ENCODE measurements at regions not wholly inside any gene's neighbourhood (a gene's known extent, or its start where the extent isn't known, plus 50 kb on each side); places are given as distances from the start of the nearest gene placed in this dataset.

DNA sequence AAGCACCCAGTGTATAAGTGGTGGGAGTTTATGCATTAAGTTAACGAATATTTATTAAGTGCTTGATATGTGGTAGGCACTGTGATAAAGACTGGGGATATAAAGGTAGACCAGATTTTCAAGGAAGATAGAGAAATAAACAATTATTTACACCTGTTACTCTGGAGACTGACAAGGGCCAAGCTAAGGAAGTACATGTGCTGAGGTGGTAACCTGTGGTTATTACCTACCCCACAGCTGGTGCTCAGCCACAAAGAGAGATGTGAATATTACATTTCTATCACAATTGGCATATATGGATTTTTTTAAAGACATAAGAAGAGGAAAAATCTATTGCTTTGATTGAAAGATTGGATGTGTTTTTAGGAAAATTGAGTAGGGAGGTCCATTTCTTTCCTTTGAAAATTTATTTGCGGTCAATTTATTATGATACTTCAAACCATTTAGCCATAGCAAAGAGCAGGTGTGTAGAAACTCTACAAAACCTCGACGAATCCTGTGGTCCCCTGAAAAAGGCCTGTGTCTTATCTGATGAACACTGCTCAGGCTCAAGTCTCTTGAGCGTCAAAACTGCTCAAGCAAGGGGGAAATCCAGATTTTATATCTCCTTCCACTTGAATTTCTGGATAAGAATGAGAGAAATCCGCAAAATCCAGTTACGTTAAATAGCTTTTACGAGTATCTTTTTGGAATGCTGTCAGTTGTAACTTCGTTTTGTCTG lies 217.7 kb upstream of the HAND2 start:
- TF ChIP-seq, protein P1, sequence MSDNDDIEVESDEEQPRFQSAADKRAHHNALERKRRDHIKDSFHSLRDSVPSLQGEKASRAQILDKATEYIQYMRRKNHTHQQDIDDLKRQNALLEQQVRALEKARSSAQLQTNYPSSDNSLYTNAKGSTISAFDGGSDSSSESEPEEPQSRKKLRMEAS (IDR thresholded peaks at IDR 0.05), result no peak
- TF ChIP-seq POLR2A (IDR thresholded peaks at IDR 0.05; ENCODE audit: control extremely low read depth in 1 of 2, low read depth in 2 of 2, low read length in 2 of 2), result no peak
- TF ChIP-seq, protein P2, sequence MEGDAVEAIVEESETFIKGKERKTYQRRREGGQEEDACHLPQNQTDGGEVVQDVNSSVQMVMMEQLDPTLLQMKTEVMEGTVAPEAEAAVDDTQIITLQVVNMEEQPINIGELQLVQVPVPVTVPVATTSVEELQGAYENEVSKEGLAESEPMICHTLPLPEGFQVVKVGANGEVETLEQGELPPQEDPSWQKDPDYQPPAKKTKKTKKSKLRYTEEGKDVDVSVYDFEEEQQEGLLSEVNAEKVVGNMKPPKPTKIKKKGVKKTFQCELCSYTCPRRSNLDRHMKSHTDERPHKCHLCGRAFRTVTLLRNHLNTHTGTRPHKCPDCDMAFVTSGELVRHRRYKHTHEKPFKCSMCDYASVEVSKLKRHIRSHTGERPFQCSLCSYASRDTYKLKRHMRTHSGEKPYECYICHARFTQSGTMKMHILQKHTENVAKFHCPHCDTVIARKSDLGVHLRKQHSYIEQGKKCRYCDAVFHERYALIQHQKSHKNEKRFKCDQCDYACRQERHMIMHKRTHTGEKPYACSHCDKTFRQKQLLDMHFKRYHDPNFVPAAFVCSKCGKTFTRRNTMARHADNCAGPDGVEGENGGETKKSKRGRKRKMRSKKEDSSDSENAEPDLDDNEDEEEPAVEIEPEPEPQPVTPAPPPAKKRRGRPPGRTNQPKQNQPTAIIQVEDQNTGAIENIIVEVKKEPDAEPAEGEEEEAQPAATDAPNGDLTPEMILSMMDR (IDR thresholded peaks at IDR 0.05; ENCODE audit: control extremely low read depth in 1 of 3, insufficient read depth in 1 of 3, low read depth in 1 of 3, low read length in 3 of 3), result no peak
- no peak for TF ChIP-seq RAD21 (IDR thresholded peaks at IDR 0.05 in 1 of 2, conservative IDR thresholded peaks at IDR 0.05 in 1 of 2; ENCODE audit: low read depth in 2 of 2, low read length in 2 of 2)
- no peak for TF ChIP-seq JUN (IDR thresholded peaks at IDR 0.05; ENCODE audit: low read depth, low read length)
- no peak for TF ChIP-seq SP1 (IDR thresholded peaks at IDR 0.05; ENCODE audit: low read depth, low read length)
- no peak for TF ChIP-seq YY1 (IDR thresholded peaks at IDR 0.05; ENCODE audit: low read depth, low read length)
- TF ChIP-seq CEBPB (IDR thresholded peaks at IDR 0.05; ENCODE audit: low read depth, low read length), result no peak
